ENCODE measurements at regions not wholly inside any gene's neighbourhood (a gene's known extent, or its start where the extent isn't known, plus 50 kb on each side); places are given as distances from the start of the nearest gene placed in this dataset.

DNA sequence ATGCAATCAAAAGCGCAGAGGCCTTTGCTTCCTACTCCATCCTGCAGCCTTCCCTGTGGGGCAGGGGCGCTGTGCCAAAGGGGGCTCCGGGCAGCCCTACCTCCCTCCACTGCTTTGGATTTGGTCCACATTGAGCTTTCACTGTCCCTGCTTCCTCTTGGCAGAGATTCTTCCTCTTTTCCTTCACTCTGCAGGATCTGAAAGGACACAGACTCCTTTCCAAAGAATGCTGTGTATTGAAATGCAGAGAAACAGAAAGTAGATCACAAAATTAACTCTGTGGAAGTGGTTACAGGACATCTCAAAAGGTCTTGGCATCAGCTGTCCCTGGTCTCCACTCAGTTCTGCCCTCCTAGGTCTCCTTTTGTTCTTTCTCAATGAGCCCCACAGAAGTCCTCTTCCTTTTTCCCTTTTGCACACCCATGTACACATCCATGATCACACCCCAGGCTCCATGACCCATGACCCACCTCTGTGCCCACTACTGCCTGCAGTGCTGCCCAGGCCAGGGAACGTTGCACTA, 64.1 kb downstream of the CCR1 start:
- TF ChIP-seq, protein P1, sequence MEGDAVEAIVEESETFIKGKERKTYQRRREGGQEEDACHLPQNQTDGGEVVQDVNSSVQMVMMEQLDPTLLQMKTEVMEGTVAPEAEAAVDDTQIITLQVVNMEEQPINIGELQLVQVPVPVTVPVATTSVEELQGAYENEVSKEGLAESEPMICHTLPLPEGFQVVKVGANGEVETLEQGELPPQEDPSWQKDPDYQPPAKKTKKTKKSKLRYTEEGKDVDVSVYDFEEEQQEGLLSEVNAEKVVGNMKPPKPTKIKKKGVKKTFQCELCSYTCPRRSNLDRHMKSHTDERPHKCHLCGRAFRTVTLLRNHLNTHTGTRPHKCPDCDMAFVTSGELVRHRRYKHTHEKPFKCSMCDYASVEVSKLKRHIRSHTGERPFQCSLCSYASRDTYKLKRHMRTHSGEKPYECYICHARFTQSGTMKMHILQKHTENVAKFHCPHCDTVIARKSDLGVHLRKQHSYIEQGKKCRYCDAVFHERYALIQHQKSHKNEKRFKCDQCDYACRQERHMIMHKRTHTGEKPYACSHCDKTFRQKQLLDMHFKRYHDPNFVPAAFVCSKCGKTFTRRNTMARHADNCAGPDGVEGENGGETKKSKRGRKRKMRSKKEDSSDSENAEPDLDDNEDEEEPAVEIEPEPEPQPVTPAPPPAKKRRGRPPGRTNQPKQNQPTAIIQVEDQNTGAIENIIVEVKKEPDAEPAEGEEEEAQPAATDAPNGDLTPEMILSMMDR (IDR thresholded peaks at IDR 0.05): no peak
- no peak for TF ChIP-seq POLR2A (IDR thresholded peaks at IDR 0.05)
- TF ChIP-seq POLR2AphosphoS5 (IDR thresholded peaks at IDR 0.05): no peak
- TF ChIP-seq EP300 (IDR thresholded peaks at IDR 0.05): no peak

All from gastroesophageal sphincter (tissue), 3 donors.